ENCODE measurements at regions not wholly inside any gene's neighbourhood (a gene's known extent, or its start where the extent isn't known, plus 50 kb on each side); places are given as distances from the start of the nearest gene placed in this dataset.

- TF ChIP-seq, protein P1, sequence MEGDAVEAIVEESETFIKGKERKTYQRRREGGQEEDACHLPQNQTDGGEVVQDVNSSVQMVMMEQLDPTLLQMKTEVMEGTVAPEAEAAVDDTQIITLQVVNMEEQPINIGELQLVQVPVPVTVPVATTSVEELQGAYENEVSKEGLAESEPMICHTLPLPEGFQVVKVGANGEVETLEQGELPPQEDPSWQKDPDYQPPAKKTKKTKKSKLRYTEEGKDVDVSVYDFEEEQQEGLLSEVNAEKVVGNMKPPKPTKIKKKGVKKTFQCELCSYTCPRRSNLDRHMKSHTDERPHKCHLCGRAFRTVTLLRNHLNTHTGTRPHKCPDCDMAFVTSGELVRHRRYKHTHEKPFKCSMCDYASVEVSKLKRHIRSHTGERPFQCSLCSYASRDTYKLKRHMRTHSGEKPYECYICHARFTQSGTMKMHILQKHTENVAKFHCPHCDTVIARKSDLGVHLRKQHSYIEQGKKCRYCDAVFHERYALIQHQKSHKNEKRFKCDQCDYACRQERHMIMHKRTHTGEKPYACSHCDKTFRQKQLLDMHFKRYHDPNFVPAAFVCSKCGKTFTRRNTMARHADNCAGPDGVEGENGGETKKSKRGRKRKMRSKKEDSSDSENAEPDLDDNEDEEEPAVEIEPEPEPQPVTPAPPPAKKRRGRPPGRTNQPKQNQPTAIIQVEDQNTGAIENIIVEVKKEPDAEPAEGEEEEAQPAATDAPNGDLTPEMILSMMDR (IDR thresholded peaks at IDR 0.05; ENCODE audit: low read depth, low read length, missing control alignments) = no peak
- no peak for DNase-seq
- Histone ChIP-seq H3K27ac (no peak overlapping the region), H3K27me3 (replicated peaks) (no peaks in the 10 kb centered on the region), H3K36me3 (replicated peaks) (no peaks in the 10 kb centered on the region), H3K4me3 (ENCODE audit: low read depth, low read length) (no peak overlapping the region)
- in situ Hi-C loops (cut with HindIII; ENCODE audit: low pct_ligation_motif_present, low sequenced_read_pairs) = no loop called here
These were observed 429.9 kb downstream of the DYNC2H1 start for GRCh38 chr11:103539166-103539565.

GRCh38 chr11:103541186-103541795 lies 432.1 kb downstream of the DYNC2H1 start:
- in situ Hi-C loops (cut with HindIII; ENCODE audit: low pct_ligation_motif_present, low sequenced_read_pairs) = no loop called here
- no peak for DNase-seq
- H3K27ac ChIP-seq = no peak overlapping the region

GRCh38 chr11:103542851-103543250 lies 433.6 kb downstream of the DYNC2H1 start:
- in situ Hi-C loops (cut with HindIII; ENCODE audit: low pct_ligation_motif_present, low sequenced_read_pairs) = no loop called here
- Histone ChIP-seq H3K4me3 (ENCODE audit: low read depth, low read length) (no peak overlapping the region), H3K36me3 (replicated peaks) (no peaks in the 10 kb centered on the region), H3K27me3 (replicated peaks) (no peaks in the 10 kb centered on the region), H3K27ac (no peak overlapping the region)
- TF ChIP-seq, protein P1 (IDR thresholded peaks at IDR 0.05; ENCODE audit: low read depth, low read length, missing control alignments) = no peak
- DNase-seq = no peak

More at GRCh38 chr11:103541186-103541795, 432.1 kb downstream of the DYNC2H1 start:
- H3K4me3 ChIP-seq (ENCODE audit: low read depth, low read length) = no peak overlapping the region
- TF ChIP-seq, protein P1 (IDR thresholded peaks at IDR 0.05; ENCODE audit: low read depth, low read length, missing control alignments) = no peak
- no peaks in the 10 kb centered on the region for H3K27me3 ChIP-seq (replicated peaks)
- H3K36me3 ChIP-seq (replicated peaks) = no peaks in the 10 kb centered on the region

DNA sequence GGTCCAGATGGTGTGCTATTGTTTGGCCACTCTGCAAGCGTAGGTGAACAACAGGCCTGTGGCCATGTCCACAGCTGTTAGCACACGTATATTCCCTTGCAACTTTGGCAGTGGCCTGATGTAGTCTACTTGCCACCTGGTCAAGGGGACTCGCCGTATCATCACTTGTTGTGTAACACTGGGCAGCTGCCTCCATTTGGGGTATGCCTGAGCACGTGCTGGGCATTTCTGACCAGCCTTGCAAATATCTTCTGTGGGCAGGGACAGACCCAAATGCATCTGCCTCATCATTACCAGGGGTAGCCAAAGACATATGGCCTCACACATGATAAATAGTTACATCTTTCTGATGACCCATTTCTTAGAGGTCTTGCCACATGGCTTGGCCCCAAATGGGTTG lies 434.2 kb downstream of the DYNC2H1 start:
- in situ Hi-C loops (cut with HindIII; ENCODE audit: low pct_ligation_motif_present, low sequenced_read_pairs) = no loop called here
- Histone ChIP-seq H3K27ac (no peak overlapping the region), H3K36me3 (replicated peaks) (no peaks in the 10 kb centered on the region), H3K27me3 (replicated peaks) (no peaks in the 10 kb centered on the region), H3K4me3 (ENCODE audit: low read depth, low read length) (no peak overlapping the region)
- no peak for DNase-seq
- TF ChIP-seq, protein P1 (IDR thresholded peaks at IDR 0.05; ENCODE audit: low read depth, low read length, missing control alignments) = no peak

DNA sequence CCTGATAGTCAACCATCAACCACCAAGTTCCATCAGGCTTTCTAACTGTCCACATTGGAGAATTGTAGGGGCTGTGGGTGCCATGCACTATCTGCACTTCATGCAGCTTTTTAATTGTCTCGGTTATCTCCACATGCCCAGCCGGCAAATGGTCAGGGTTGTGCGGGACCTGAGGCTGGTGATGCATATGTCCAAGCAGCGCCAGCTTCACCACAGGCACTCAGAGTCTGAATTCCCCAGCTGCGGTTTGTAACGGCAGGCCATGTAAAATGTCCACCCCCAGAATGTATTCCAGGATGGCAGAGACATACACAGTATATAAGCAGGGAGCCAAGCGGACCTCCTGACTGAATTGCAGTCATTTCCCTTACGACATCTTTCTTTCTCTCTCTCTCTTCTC lies 435.6 kb downstream of the DYNC2H1 start:
- TF ChIP-seq, protein P1 (IDR thresholded peaks at IDR 0.05; ENCODE audit: low read depth, low read length, missing control alignments) = no peak
- Histone ChIP-seq H3K4me3 (ENCODE audit: low read depth, low read length) (no peak overlapping the region), H3K36me3 (replicated peaks) (no peaks in the 10 kb centered on the region), H3K27ac (no peak overlapping the region), H3K27me3 (replicated peaks) (no peaks in the 10 kb centered on the region)
- in situ Hi-C loops (cut with HindIII; ENCODE audit: low pct_ligation_motif_present, low sequenced_read_pairs) = no loop called here
- DNase-seq = no peak

GRCh38 chr11:103545551-103545950 lies 436.3 kb downstream of the DYNC2H1 start:
- in situ Hi-C loops (cut with HindIII; ENCODE audit: low pct_ligation_motif_present, low sequenced_read_pairs) = no loop called here
- H3K27me3 ChIP-seq (replicated peaks) = no peaks in the 10 kb centered on the region
- TF ChIP-seq, protein P1 (IDR thresholded peaks at IDR 0.05; ENCODE audit: low read depth, low read length, missing control alignments) = no peak

More at GRCh38 chr11:103545551-103545950, 436.3 kb downstream of the DYNC2H1 start:
- Histone ChIP-seq H3K36me3 (replicated peaks) (no peaks in the 10 kb centered on the region), H3K4me3 (ENCODE audit: low read depth, low read length) (no peak overlapping the region), H3K27ac (no peak overlapping the region)
- DNase-seq = no peak
